ENCODE measurements at regions not wholly inside any gene's neighbourhood (a gene's known extent, or its start where the extent isn't known, plus 50 kb on each side); places are given as distances from the start of the nearest gene placed in this dataset.

- no peak for ATAC-seq
- Histone ChIP-seq H3K27me3 (ENCODE audit: control insufficient read depth, insufficient read depth, low read length) (no peaks in the 10 kb centered on the region), H3K27ac (ENCODE audit: low read length) (no peak overlapping the region), H3K4me1 (ENCODE audit: control insufficient read depth, insufficient read depth, low read length) (no peaks in the 10 kb centered on the region), H3K36me3 (ENCODE audit: control insufficient read depth, insufficient read depth, low read length) (no peaks in the 10 kb centered on the region), H3K9me3 (ENCODE audit: control insufficient read depth, insufficient read depth, low read length) (peaks cover 3% of the 10 kb centered on the region), H3K4me3 (ENCODE audit: low read length) (no peak overlapping the region)
- no peak for TF ChIP-seq CTCF (IDR thresholded peaks at IDR 0.05)
- Mint-ChIP-seq H3K9me3 (no peaks in the 10 kb centered on the region), H3K4me3 (no peak overlapping the region), H3K4me1 (no peaks in the 10 kb centered on the region), H3K27ac (no peak overlapping the region), H3K27me3 (ENCODE audit: low read depth in 2 of 2) (peaks cover 8 to 14% of the 10 kb centered on the region in 2 donors), H3K36me3 (no peaks in the 10 kb centered on the region)
- 100% methylated on average over 1 of the region's 1 CpG for WGBS (ENCODE audit: insufficient coverage)
- intact Hi-C loops (cut with micrococcal nuclease), result no loop called here
- DNase-seq, result no peak
Measured at GRCh38 chr12:85440271-85440670, 160.3 kb downstream of the ALX1 start.

GRCh38 chr12:85441025-85441424 lies 161.0 kb downstream of the ALX1 start:
- H3K27me3 Mint-ChIP-seq (ENCODE audit: low read depth in 2 of 2), result peaks cover 9 to 15% of the 10 kb centered on the region in 2 donors
- 72% methylated on average over 3 of the region's 3 CpGs for WGBS (ENCODE audit: insufficient coverage)
- H3K27ac Mint-ChIP-seq, result no peak overlapping the region
- Histone ChIP-seq H3K9me3 (ENCODE audit: control insufficient read depth, insufficient read depth, low read length) (peaks cover 3% of the 10 kb centered on the region), H3K27ac (ENCODE audit: low read length) (no peak overlapping the region), H3K27me3 (ENCODE audit: control insufficient read depth, insufficient read depth, low read length) (no peaks in the 10 kb centered on the region), H3K4me3 (ENCODE audit: low read length) (no peak overlapping the region), H3K4me1 (ENCODE audit: control insufficient read depth, insufficient read depth, low read length) (no peaks in the 10 kb centered on the region), H3K36me3 (ENCODE audit: control insufficient read depth, insufficient read depth, low read length) (no peaks in the 10 kb centered on the region)
- intact Hi-C loops (cut with micrococcal nuclease), result no loop called here
- TF ChIP-seq CTCF (IDR thresholded peaks at IDR 0.05), result no peak
- no peak overlapping the region for H3K4me3 Mint-ChIP-seq
- H3K9me3 Mint-ChIP-seq, result no peaks in the 10 kb centered on the region
- ATAC-seq (no peak), DNase-seq (no peak)
- no peaks in the 10 kb centered on the region for H3K4me1 Mint-ChIP-seq
- no peaks in the 10 kb centered on the region for H3K36me3 Mint-ChIP-seq

GRCh38 chr12:85441741-85442140 lies 161.7 kb downstream of the ALX1 start:
- no peak overlapping the region for H3K4me3 Mint-ChIP-seq
- peaks cover 15% of the 10 kb centered on the region in 2 donors for H3K27me3 Mint-ChIP-seq (ENCODE audit: low read depth in 2 of 2)
- TF ChIP-seq CTCF (IDR thresholded peaks at IDR 0.05), result no peak
- DNase-seq (no peak), ATAC-seq (no peak)
- no peaks in the 10 kb centered on the region for H3K27me3 ChIP-seq (ENCODE audit: control insufficient read depth, insufficient read depth, low read length)
- 67% methylated on average over 1 of the region's 1 CpG for WGBS (ENCODE audit: insufficient coverage)
- H3K36me3 Mint-ChIP-seq, result no peaks in the 10 kb centered on the region
- H3K4me1 ChIP-seq (ENCODE audit: control insufficient read depth, insufficient read depth, low read length), result no peaks in the 10 kb centered on the region
- H3K36me3 ChIP-seq (ENCODE audit: control insufficient read depth, insufficient read depth, low read length), result no peaks in the 10 kb centered on the region
- H3K27ac ChIP-seq (ENCODE audit: low read length), result no peak overlapping the region
- no peak overlapping the region for H3K27ac Mint-ChIP-seq
- H3K9me3 Mint-ChIP-seq, result no peaks in the 10 kb centered on the region
- no peak overlapping the region for H3K4me3 ChIP-seq (ENCODE audit: low read length)
- H3K9me3 ChIP-seq (ENCODE audit: control insufficient read depth, insufficient read depth, low read length), result peaks cover 3% of the 10 kb centered on the region
- H3K4me1 Mint-ChIP-seq, result no peaks in the 10 kb centered on the region
- intact Hi-C loops (cut with micrococcal nuclease), result no loop called here

- Histone ChIP-seq H3K9me3 (ENCODE audit: control insufficient read depth, insufficient read depth, low read length) (no peaks in the 10 kb centered on the region), H3K4me3 (ENCODE audit: low read length) (no peak overlapping the region), H3K4me1 (ENCODE audit: control insufficient read depth, insufficient read depth, low read length) (no peaks in the 10 kb centered on the region), H3K27ac (ENCODE audit: low read length) (no peak overlapping the region), H3K36me3 (ENCODE audit: control insufficient read depth, insufficient read depth, low read length) (no peaks in the 10 kb centered on the region), H3K27me3 (ENCODE audit: control insufficient read depth, insufficient read depth, low read length) (no peaks in the 10 kb centered on the region)
- H3K27ac Mint-ChIP-seq, result no peak overlapping the region
- intact Hi-C loops (cut with micrococcal nuclease), result no loop called here
- H3K4me3 Mint-ChIP-seq, result no peak overlapping the region
- DNase-seq (no peak), ATAC-seq (no peak)
- TF ChIP-seq CTCF (IDR thresholded peaks at IDR 0.05), result no peak
- 87% methylated on average over 5 of the region's 6 CpGs for WGBS (ENCODE audit: insufficient coverage)
- H3K36me3 Mint-ChIP-seq, result no peaks in the 10 kb centered on the region
- H3K4me1 Mint-ChIP-seq, result no peaks in the 10 kb centered on the region
- no peaks in the 10 kb centered on the region for H3K9me3 Mint-ChIP-seq
- peaks cover 12 to 19% of the 10 kb centered on the region in 2 donors for H3K27me3 Mint-ChIP-seq (ENCODE audit: low read depth in 2 of 2)
Measured at GRCh38 chr12:85445060-85445938, 165.3 kb downstream of the ALX1 start.
